ENCODE measurements at regions not wholly inside any gene's neighbourhood (a gene's known extent, or its start where the extent isn't known, plus 50 kb on each side); places are given as distances from the start of the nearest gene placed in this dataset.

DNA sequence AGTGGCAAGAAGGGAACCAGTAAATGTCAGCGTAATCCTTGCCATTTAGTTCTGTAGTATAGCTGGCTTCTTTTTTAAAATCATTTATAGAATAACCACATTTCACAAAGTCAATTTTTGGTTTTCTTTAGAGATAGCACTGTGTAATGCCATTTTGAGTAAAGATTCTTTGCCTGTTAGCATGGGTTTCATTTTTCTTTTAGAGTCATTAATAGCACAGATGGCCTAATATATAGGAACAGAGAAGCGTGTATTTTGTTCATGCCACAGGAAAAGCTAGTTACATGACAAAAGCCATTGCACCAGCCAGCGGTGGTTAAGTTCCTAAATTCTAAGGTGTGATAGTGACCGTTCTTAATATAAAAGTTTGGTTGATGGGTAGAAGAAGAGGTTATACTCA is 1363.9 kb downstream of the MAT2B start:
- TF ChIP-seq, protein P1, sequence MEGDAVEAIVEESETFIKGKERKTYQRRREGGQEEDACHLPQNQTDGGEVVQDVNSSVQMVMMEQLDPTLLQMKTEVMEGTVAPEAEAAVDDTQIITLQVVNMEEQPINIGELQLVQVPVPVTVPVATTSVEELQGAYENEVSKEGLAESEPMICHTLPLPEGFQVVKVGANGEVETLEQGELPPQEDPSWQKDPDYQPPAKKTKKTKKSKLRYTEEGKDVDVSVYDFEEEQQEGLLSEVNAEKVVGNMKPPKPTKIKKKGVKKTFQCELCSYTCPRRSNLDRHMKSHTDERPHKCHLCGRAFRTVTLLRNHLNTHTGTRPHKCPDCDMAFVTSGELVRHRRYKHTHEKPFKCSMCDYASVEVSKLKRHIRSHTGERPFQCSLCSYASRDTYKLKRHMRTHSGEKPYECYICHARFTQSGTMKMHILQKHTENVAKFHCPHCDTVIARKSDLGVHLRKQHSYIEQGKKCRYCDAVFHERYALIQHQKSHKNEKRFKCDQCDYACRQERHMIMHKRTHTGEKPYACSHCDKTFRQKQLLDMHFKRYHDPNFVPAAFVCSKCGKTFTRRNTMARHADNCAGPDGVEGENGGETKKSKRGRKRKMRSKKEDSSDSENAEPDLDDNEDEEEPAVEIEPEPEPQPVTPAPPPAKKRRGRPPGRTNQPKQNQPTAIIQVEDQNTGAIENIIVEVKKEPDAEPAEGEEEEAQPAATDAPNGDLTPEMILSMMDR (IDR thresholded peaks at IDR 0.05; ENCODE audit: low read length): no peak
- no peak for TF ChIP-seq EZH2 (IDR thresholded peaks at IDR 0.05; ENCODE audit: borderline replicate concordance, low read length)
